ENCODE measurements at regions not wholly inside any gene's neighbourhood (a gene's known extent, or its start where the extent isn't known, plus 50 kb on each side); places are given as distances from the start of the nearest gene placed in this dataset.

- Histone ChIP-seq H3K4me1 (ENCODE audit: control insufficient read depth in 3 of 3, insufficient read depth in 2 of 3, low read depth in 1 of 3, low read length in 2 of 3) (no peaks in the 10 kb centered on the region), H3K9me3 (ENCODE audit: control insufficient read depth in 2 of 2, insufficient read depth in 1 of 2, low read depth in 1 of 2, low read length in 1 of 2) (no peaks in the 10 kb centered on the region), H3K27me3 (ENCODE audit: control insufficient read depth in 3 of 3, insufficient read depth in 3 of 3, low read length in 3 of 3) (no peaks in the 10 kb centered on the region), H3K4me3 (ENCODE audit: low read depth in 1 of 3, low read length in 3 of 3) (no peak overlapping the region), H3K36me3 (ENCODE audit: control insufficient read depth in 3 of 3, insufficient read depth in 2 of 3, low read depth in 1 of 3, low read length in 3 of 3) (no peaks in the 10 kb centered on the region), H3K27ac (ENCODE audit: low read depth in 1 of 3, low read length in 2 of 3) (no peak overlapping the region)
- FAIRE-seq = no peak
- WGBS, 3 donors = 77 to 82% (median 79%) methylated on average over 4 of the region's 4 CpGs
- DNase-seq = no peak
Measured at GRCh38 chr4:120293341-120293740, 226.7 kb upstream of the MAD2L1 start.

GRCh38 chr4:120291541-120291940, 224.9 kb upstream of the MAD2L1 start:
- Histone ChIP-seq H3K4me1 (ENCODE audit: control insufficient read depth in 3 of 3, insufficient read depth in 2 of 3, low read depth in 1 of 3, low read length in 2 of 3) (no peaks in the 10 kb centered on the region), H3K9me3 (ENCODE audit: control insufficient read depth in 2 of 2, insufficient read depth in 1 of 2, low read depth in 1 of 2, low read length in 1 of 2) (no peaks in the 10 kb centered on the region), H3K27ac (ENCODE audit: low read depth in 1 of 3, low read length in 2 of 3) (no peak overlapping the region), H3K36me3 (ENCODE audit: control insufficient read depth in 3 of 3, insufficient read depth in 2 of 3, low read depth in 1 of 3, low read length in 3 of 3) (no peaks in the 10 kb centered on the region), H3K27me3 (ENCODE audit: control insufficient read depth in 3 of 3, insufficient read depth in 3 of 3, low read length in 3 of 3) (no peaks in the 10 kb centered on the region), H3K4me3 (ENCODE audit: low read depth in 1 of 3, low read length in 3 of 3) (no peak overlapping the region)
- DNase-seq (no peak), FAIRE-seq (no peak)
- WGBS, 3 donors = 73 to 87% (median 77%) methylated on average over 5 to 7 of the region's 7 CpGs

- 51 to 68% (median 57%) methylated on average over 1 of the region's 1 CpG for WGBS, 3 donors
- no peaks in the 10 kb centered on the region for H3K4me1 ChIP-seq (ENCODE audit: control insufficient read depth in 3 of 3, insufficient read depth in 2 of 3, low read depth in 1 of 3, low read length in 2 of 3)
- no peaks in the 10 kb centered on the region for H3K36me3 ChIP-seq (ENCODE audit: control insufficient read depth in 3 of 3, insufficient read depth in 2 of 3, low read depth in 1 of 3, low read length in 3 of 3)
- H3K9me3 ChIP-seq (ENCODE audit: control insufficient read depth in 2 of 2, insufficient read depth in 1 of 2, low read depth in 1 of 2, low read length in 1 of 2) = no peaks in the 10 kb centered on the region
- H3K4me3 ChIP-seq (ENCODE audit: low read depth in 1 of 3, low read length in 3 of 3) = no peak overlapping the region
- FAIRE-seq (no peak), DNase-seq (no peak)
- no peaks in the 10 kb centered on the region for H3K27me3 ChIP-seq (ENCODE audit: control insufficient read depth in 3 of 3, insufficient read depth in 3 of 3, low read length in 3 of 3)
- H3K27ac ChIP-seq (ENCODE audit: low read depth in 1 of 3, low read length in 2 of 3) = no peak overlapping the region
Measured at GRCh38 chr4:120290553-120290952, 223.9 kb upstream of the MAD2L1 start.

DNA sequence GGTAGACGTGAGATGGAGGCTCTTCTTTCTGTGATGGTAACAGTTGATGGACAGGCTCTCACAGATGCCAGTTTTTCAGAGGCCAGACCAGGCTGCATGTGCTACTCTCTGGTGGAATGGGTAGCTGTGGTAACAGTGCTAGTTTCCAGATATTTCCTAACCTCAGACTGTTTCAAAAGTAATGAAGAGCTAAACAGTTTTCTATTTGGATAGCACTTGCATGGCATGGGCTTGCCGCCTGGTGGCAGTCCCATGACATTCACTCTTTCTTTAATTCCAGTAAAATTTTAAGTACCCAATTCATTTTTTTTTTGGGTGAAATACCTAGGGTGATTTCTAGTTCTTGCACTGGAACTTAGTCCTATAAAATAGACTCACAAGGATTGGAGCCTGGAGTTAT, 220.2 kb upstream of the MAD2L1 start:
- H3K27me3 ChIP-seq (ENCODE audit: control insufficient read depth in 3 of 3, insufficient read depth in 3 of 3, low read length in 3 of 3) = no peaks in the 10 kb centered on the region
- 56 to 80% (median 60%) methylated on average over 2 of the region's 2 CpGs for WGBS, 3 donors
- FAIRE-seq = no peak
- H3K9me3 ChIP-seq (ENCODE audit: control insufficient read depth in 2 of 2, insufficient read depth in 1 of 2, low read depth in 1 of 2, low read length in 1 of 2) = no peaks in the 10 kb centered on the region
- no peaks in the 10 kb centered on the region for H3K36me3 ChIP-seq (ENCODE audit: control insufficient read depth in 3 of 3, insufficient read depth in 2 of 3, low read depth in 1 of 3, low read length in 3 of 3)
- H3K4me1 ChIP-seq (ENCODE audit: control insufficient read depth in 3 of 3, insufficient read depth in 2 of 3, low read depth in 1 of 3, low read length in 2 of 3) = no peaks in the 10 kb centered on the region
- DNase-seq = no peak
- H3K4me3 ChIP-seq (ENCODE audit: low read depth in 1 of 3, low read length in 3 of 3) = no peak overlapping the region
- H3K27ac ChIP-seq (ENCODE audit: low read depth in 1 of 3, low read length in 2 of 3) = no peak overlapping the region

- no peak for DNase-seq
- Histone ChIP-seq H3K27me3 (ENCODE audit: control insufficient read depth in 3 of 3, insufficient read depth in 3 of 3, low read length in 3 of 3) (no peaks in the 10 kb centered on the region), H3K4me1 (ENCODE audit: control insufficient read depth in 3 of 3, insufficient read depth in 2 of 3, low read depth in 1 of 3, low read length in 2 of 3) (no peaks in the 10 kb centered on the region), H3K27ac (ENCODE audit: low read depth in 1 of 3, low read length in 2 of 3) (no peak overlapping the region), H3K36me3 (ENCODE audit: control insufficient read depth in 3 of 3, insufficient read depth in 2 of 3, low read depth in 1 of 3, low read length in 3 of 3) (no peaks in the 10 kb centered on the region), H3K4me3 (ENCODE audit: low read depth in 1 of 3, low read length in 3 of 3) (no peak overlapping the region), H3K9me3 (ENCODE audit: control insufficient read depth in 2 of 2, insufficient read depth in 1 of 2, low read depth in 1 of 2, low read length in 1 of 2) (no peaks in the 10 kb centered on the region)
- no peak for FAIRE-seq
Measured at GRCh38 chr4:120281581-120281980, 214.9 kb upstream of the MAD2L1 start.

GRCh38 chr4:120277391-120277790, 210.7 kb upstream of the MAD2L1 start:
- no peak for FAIRE-seq

GRCh38 chr4:120266602-120267001, 200.0 kb upstream of the MAD2L1 start:
- no peaks in the 10 kb centered on the region for H3K36me3 ChIP-seq (ENCODE audit: control insufficient read depth in 3 of 3, insufficient read depth in 2 of 3, low read depth in 1 of 3, low read length in 3 of 3)
- no peaks in the 10 kb centered on the region for H3K9me3 ChIP-seq (ENCODE audit: control insufficient read depth in 2 of 2, insufficient read depth in 1 of 2, low read depth in 1 of 2, low read length in 1 of 2)
- no peaks in the 10 kb centered on the region for H3K4me1 ChIP-seq (ENCODE audit: control insufficient read depth in 3 of 3, insufficient read depth in 2 of 3, low read depth in 1 of 3, low read length in 2 of 3)
- DNase-seq = no peak
- no peak overlapping the region for H3K27ac ChIP-seq (ENCODE audit: low read depth in 1 of 3, low read length in 2 of 3)
- FAIRE-seq = no peak
- WGBS, 3 donors = 50 to 73% (median 65%) methylated on average over 5 of the region's 5 CpGs
- H3K4me3 ChIP-seq (ENCODE audit: low read depth in 1 of 3, low read length in 3 of 3) = no peak overlapping the region
- no peaks in the 10 kb centered on the region for H3K27me3 ChIP-seq (ENCODE audit: control insufficient read depth in 3 of 3, insufficient read depth in 3 of 3, low read length in 3 of 3)

More at GRCh38 chr4:120277391-120277790, 210.7 kb upstream of the MAD2L1 start:
- Histone ChIP-seq H3K4me1 (ENCODE audit: control insufficient read depth in 3 of 3, insufficient read depth in 2 of 3, low read depth in 1 of 3, low read length in 2 of 3) (no peaks in the 10 kb centered on the region), H3K27ac (ENCODE audit: low read depth in 1 of 3, low read length in 2 of 3) (no peak overlapping the region), H3K27me3 (ENCODE audit: control insufficient read depth in 3 of 3, insufficient read depth in 3 of 3, low read length in 3 of 3) (no peaks in the 10 kb centered on the region), H3K9me3 (ENCODE audit: control insufficient read depth in 2 of 2, insufficient read depth in 1 of 2, low read depth in 1 of 2, low read length in 1 of 2) (no peaks in the 10 kb centered on the region), H3K36me3 (ENCODE audit: control insufficient read depth in 3 of 3, insufficient read depth in 2 of 3, low read depth in 1 of 3, low read length in 3 of 3) (no peaks in the 10 kb centered on the region), H3K4me3 (ENCODE audit: low read depth in 1 of 3, low read length in 3 of 3) (no peak overlapping the region)
- DNase-seq = no peak

DNA sequence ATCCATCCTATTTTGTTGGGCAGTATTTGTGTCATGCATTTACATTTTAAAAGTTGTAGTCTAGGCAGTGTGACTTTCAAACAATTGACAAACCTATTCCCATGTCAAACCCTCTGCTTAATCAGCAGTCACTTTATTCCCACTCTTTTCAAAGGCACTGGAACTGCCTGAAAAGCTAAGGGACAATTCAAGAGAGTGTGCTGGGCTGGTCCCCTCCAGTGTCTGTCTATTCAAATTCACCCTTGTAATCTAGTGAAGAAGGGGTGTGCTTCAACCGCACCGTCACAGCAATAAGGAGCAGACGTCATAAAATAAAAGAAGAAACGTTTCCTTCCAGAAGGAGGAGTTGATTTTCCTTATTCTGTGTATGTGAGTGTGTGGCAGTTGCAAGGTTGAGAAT, 197.0 kb upstream of the MAD2L1 start:
- no peaks in the 10 kb centered on the region for H3K27me3 ChIP-seq (ENCODE audit: control insufficient read depth in 3 of 3, insufficient read depth in 3 of 3, low read length in 3 of 3)
- no peaks in the 10 kb centered on the region for H3K9me3 ChIP-seq (ENCODE audit: control insufficient read depth in 2 of 2, insufficient read depth in 1 of 2, low read depth in 1 of 2, low read length in 1 of 2)
- WGBS, 3 donors = 34 to 56% (median 37%) methylated on average over 4 of the region's 4 CpGs
- no peak overlapping the region for H3K4me3 ChIP-seq (ENCODE audit: low read depth in 1 of 3, low read length in 3 of 3)
- no peak for FAIRE-seq
- no peak overlapping the region for H3K27ac ChIP-seq (ENCODE audit: low read depth in 1 of 3, low read length in 2 of 3)
- DNase-seq = no peak
- no peaks in the 10 kb centered on the region for H3K4me1 ChIP-seq (ENCODE audit: control insufficient read depth in 3 of 3, insufficient read depth in 2 of 3, low read depth in 1 of 3, low read length in 2 of 3)
- H3K36me3 ChIP-seq (ENCODE audit: control insufficient read depth in 3 of 3, insufficient read depth in 2 of 3, low read depth in 1 of 3, low read length in 3 of 3) = no peaks in the 10 kb centered on the region

- no peak for FAIRE-seq
- Histone ChIP-seq H3K4me1 (ENCODE audit: control insufficient read depth in 3 of 3, insufficient read depth in 2 of 3, low read depth in 1 of 3, low read length in 2 of 3) (no peaks in the 10 kb centered on the region), H3K27me3 (ENCODE audit: control insufficient read depth in 3 of 3, insufficient read depth in 3 of 3, low read length in 3 of 3) (no peaks in the 10 kb centered on the region), H3K9me3 (ENCODE audit: control insufficient read depth in 2 of 2, insufficient read depth in 1 of 2, low read depth in 1 of 2, low read length in 1 of 2) (no peaks in the 10 kb centered on the region), H3K4me3 (ENCODE audit: low read depth in 1 of 3, low read length in 3 of 3) (no peak overlapping the region), H3K27ac (ENCODE audit: low read depth in 1 of 3, low read length in 2 of 3) (no peak overlapping the region), H3K36me3 (ENCODE audit: control insufficient read depth in 3 of 3, insufficient read depth in 2 of 3, low read depth in 1 of 3, low read length in 3 of 3) (no peaks in the 10 kb centered on the region)
- 90 to 96% (median 94%) methylated on average over 6 of the region's 6 CpGs for WGBS, 3 donors
- no peak for DNase-seq
Measured at GRCh38 chr4:120261117-120261516, 194.5 kb upstream of the MAD2L1 start.
